DMS 273 (cell line): ENCODE measurements at regions not wholly inside any gene's neighbourhood (a gene's known extent, or its start where the extent isn't known, plus 50 kb on each side); places are given as distances from the start of the nearest gene placed in this dataset.

Experiments
- DNase-seq: peaks from one replicate; lab custom pipeline; 2025; ENCODE audit not compliant: unreplicated experiment; lab: John Stamatoyannopoulos, UW

- no peak for DNase-seq
These were observed 99.1 kb upstream of the RGS4 start for GRCh38 chr1:162970021-162970420.

GRCh38 chr1:162966613-162967012, 102.5 kb upstream of the RGS4 start:
- no peak for DNase-seq

- DNase-seq, result no peak
These were observed 103.9 kb upstream of the CCDC190 start for GRCh38 chr1:162964901-162965300.

- DNase-seq, result no peak
These were observed 95.9 kb upstream of the CCDC190 start for GRCh38 chr1:162956922-162957321.

GRCh38 chr1:162954824-162955223, 93.8 kb upstream of the CCDC190 start:
- no peak for DNase-seq

GRCh38 chr1:162952956-162953355, 92.0 kb upstream of the CCDC190 start:
- no peak for DNase-seq

GRCh38 chr1:162951553-162952315, 90.8 kb upstream of the CCDC190 start:
- no peak for DNase-seq

GRCh38 chr1:162950187-162950586, 89.2 kb upstream of the CCDC190 start:
- DNase-seq, result no peak

- DNase-seq, result no peak
These were observed 85.7 kb upstream of the CCDC190 start for GRCh38 chr1:162946701-162947100.

- DNase-seq, result peak; percentile 14
These were observed 84.1 kb upstream of the CCDC190 start for GRCh38 chr1:162944974-162945674.

GRCh38 chr1:162943622-162944021, 82.6 kb upstream of the CCDC190 start:
- peak; percentile 77 for DNase-seq

GRCh38 chr1:162942916-162943559, 82.1 kb upstream of the CCDC190 start:
- DNase-seq, result peak; percentile 30

- no peak for DNase-seq
These were observed 80.0 kb upstream of the CCDC190 start for GRCh38 chr1:162941024-162941423.

- peak; percentile 12 for DNase-seq
These were observed 78.1 kb upstream of the CCDC190 start for GRCh38 chr1:162939035-162939434.

GRCh38 chr1:162937716-162938395, 76.9 kb upstream of the CCDC190 start:
- DNase-seq, result no peak

GRCh38 chr1:162930976-162931560, 70.1 kb upstream of the CCDC190 start:
- DNase-seq, result no peak

GRCh38 chr1:162930532-162930931, 69.6 kb upstream of the CCDC190 start:
- no peak for DNase-seq

GRCh38 chr1:162929177-162929576, 68.2 kb upstream of the CCDC190 start:
- DNase-seq, result no peak

GRCh38 chr1:162928141-162928540, 67.2 kb upstream of the CCDC190 start:
- DNase-seq, result no peak

GRCh38 chr1:162927421-162927820, 66.4 kb upstream of the CCDC190 start:
- no peak for DNase-seq

GRCh38 chr1:162926906-162927305, 65.9 kb upstream of the CCDC190 start:
- no peak for DNase-seq
